ENCODE measurements at regions not wholly inside any gene's neighbourhood (a gene's known extent, or its start where the extent isn't known, plus 50 kb on each side); places are given as distances from the start of the nearest gene placed in this dataset.

- intact Hi-C loops (cut with micrococcal nuclease; ENCODE audit: unreplicated experiment): no loop called here
- DNase-seq: no peak
- no peak overlapping the region for H3K27ac Mint-ChIP-seq (ENCODE audit: unreplicated experiment)
- no peaks in the 10 kb centered on the region for H3K4me1 Mint-ChIP-seq (ENCODE audit: low read depth, unreplicated experiment)
- H3K36me3 Mint-ChIP-seq (ENCODE audit: insufficient read depth, unreplicated experiment): no peaks in the 10 kb centered on the region
- no TSS peak for BruUV-seq (replicated peaks)
- no peaks in the 10 kb centered on the region for H3K27me3 ChIP-seq (replicated peaks; ENCODE audit: control insufficient read depth, insufficient read depth, low read length)
- H3K27me3 Mint-ChIP-seq (ENCODE audit: insufficient read depth, unreplicated experiment): peaks cover 4% of the 10 kb centered on the region
- no peaks in the 10 kb centered on the region for H3K36me3 ChIP-seq (ENCODE audit: control insufficient read depth, insufficient read depth, low read length)
- H3K9me3 ChIP-seq: no peaks in the 10 kb centered on the region
- no peak overlapping the region for H3K4me3 ChIP-seq (ENCODE audit: low read depth, low read length)
- no peak for TF ChIP-seq CTCF (IDR thresholded peaks at IDR 0.05; ENCODE audit: insufficient read depth in 1 of 2, low read depth in 1 of 2, low read length in 1 of 2, severe bottlenecking in 1 of 2, unreplicated experiment in 1 of 2)
- CTCF ChIA-PET: interaction anchor here (0.6 kb wide), 1 partner anchor 13 kb away, joined by 3 read pairs; no protein-coding TSS in a partner anchor
- POLR2A ChIA-PET: no interaction called here
- H3K4me3 Mint-ChIP-seq (ENCODE audit: unreplicated experiment): no peak overlapping the region
- H3K4me1 ChIP-seq: no peaks in the 10 kb centered on the region
- H3K9me3 Mint-ChIP-seq (ENCODE audit: unreplicated experiment): no peaks in the 10 kb centered on the region
Observed at GRCh38 chr9:108282872-108283271, 572.9 kb downstream of the ACTL7B start.

GRCh38 chr9:108281696-108282095, 574.1 kb downstream of the ACTL7B start:
- Histone ChIP-seq H3K4me3 (ENCODE audit: low read depth, low read length) (no peak overlapping the region), H3K36me3 (ENCODE audit: control insufficient read depth, insufficient read depth, low read length) (no peaks in the 10 kb centered on the region), H3K27me3 (replicated peaks; ENCODE audit: control insufficient read depth, insufficient read depth, low read length) (no peaks in the 10 kb centered on the region), H3K9me3 (no peaks in the 10 kb centered on the region), H3K4me1 (no peaks in the 10 kb centered on the region)
- ChIA-PET POLR2A (no interaction called here), CTCF (interaction anchor here (1.1 kb wide), 1 partner anchor 10 kb away, joined by 3 read pairs; no protein-coding TSS in a partner anchor)
- no peak overlapping the region for H3K4me3 Mint-ChIP-seq (ENCODE audit: unreplicated experiment)
- no peaks in the 10 kb centered on the region for H3K36me3 Mint-ChIP-seq (ENCODE audit: insufficient read depth, unreplicated experiment)
- intact Hi-C loops (cut with micrococcal nuclease; ENCODE audit: unreplicated experiment): no loop called here
- H3K4me1 Mint-ChIP-seq (ENCODE audit: low read depth, unreplicated experiment): no peaks in the 10 kb centered on the region
- no peaks in the 10 kb centered on the region for H3K9me3 Mint-ChIP-seq (ENCODE audit: unreplicated experiment)
- no peak for TF ChIP-seq CTCF (IDR thresholded peaks at IDR 0.05; ENCODE audit: insufficient read depth in 1 of 2, low read depth in 1 of 2, low read length in 1 of 2, severe bottlenecking in 1 of 2, unreplicated experiment in 1 of 2)
- no peak overlapping the region for H3K27ac Mint-ChIP-seq (ENCODE audit: unreplicated experiment)
- no TSS peak for BruUV-seq (replicated peaks)
- DNase-seq: no peak
- H3K27me3 Mint-ChIP-seq (ENCODE audit: insufficient read depth, unreplicated experiment): peaks cover 4% of the 10 kb centered on the region

GRCh38 chr9:108278341-108278740, 577.4 kb downstream of the ACTL7B start:
- POLR2A ChIA-PET: no interaction called here

More at GRCh38 chr9:108278341-108278740, 577.4 kb downstream of the ACTL7B start:
- BruUV-seq (replicated peaks): no TSS peak
- no peaks in the 10 kb centered on the region for H3K9me3 ChIP-seq
- Mint-ChIP-seq H3K36me3 (ENCODE audit: insufficient read depth, unreplicated experiment) (no peaks in the 10 kb centered on the region), H3K4me1 (ENCODE audit: low read depth, unreplicated experiment) (peaks cover 8% of the 10 kb centered on the region), H3K27me3 (ENCODE audit: insufficient read depth, unreplicated experiment) (peaks cover 4% of the 10 kb centered on the region), H3K27ac (ENCODE audit: unreplicated experiment) (no peak overlapping the region), H3K4me3 (ENCODE audit: unreplicated experiment) (no peak overlapping the region), H3K9me3 (ENCODE audit: unreplicated experiment) (no peaks in the 10 kb centered on the region)
- CTCF ChIA-PET: no interaction called here
- no peaks in the 10 kb centered on the region for H3K36me3 ChIP-seq (ENCODE audit: control insufficient read depth, insufficient read depth, low read length)
- no peak for TF ChIP-seq CTCF (IDR thresholded peaks at IDR 0.05; ENCODE audit: insufficient read depth in 1 of 2, low read depth in 1 of 2, low read length in 1 of 2, severe bottlenecking in 1 of 2, unreplicated experiment in 1 of 2)
- peaks cover 1% of the 10 kb centered on the region; the same call in 1 of the 2 replicates for H3K4me1 ChIP-seq
- H3K4me3 ChIP-seq (ENCODE audit: low read depth, low read length): no peak overlapping the region
- no peaks in the 10 kb centered on the region for H3K27me3 ChIP-seq (replicated peaks; ENCODE audit: control insufficient read depth, insufficient read depth, low read length)
- DNase-seq: no peak
- intact Hi-C loops (cut with micrococcal nuclease; ENCODE audit: unreplicated experiment): loop anchor here (10.0 kb wide), 1 partner anchor 304 kb away; no protein-coding TSS in a partner anchor

Measured in Caco-2 (cell line).